Neural cell (in vitro differentiated cells): ENCODE measurements at regions not wholly inside any gene's neighbourhood (a gene's known extent, or its start where the extent isn't known, plus 50 kb on each side); places are given as distances from the start of the nearest gene placed in this dataset.

Source experiments
- H2AFZ ChIP-seq: fragments of 200-600, 300-800 bp; sonication (generic), shearing (Covaris generic); 2 replicates; pipeline ENCODE4 v1.6.0; 2014; ENCODE audit warnings: low read depth, mild to moderate bottlenecking, antibody characterized with exemption, low read length, moderate library complexity
- H3F3A ChIP-seq: fragments of 200-600 bp; shearing (Covaris generic); 2 replicates; pipeline ENCODE4 v1.6.1; 2016; ENCODE audit warnings: mild to moderate bottlenecking, moderate library complexity, mixed read lengths, antibody characterized with exemption, low read length; ENCODE audit not compliant: insufficient read depth, poor library complexity, severe bottlenecking
- H3K27ac ChIP-seq: fragments of 200-600, 300-800 bp; sonication (generic), shearing (Covaris generic); 2 replicates; pipeline ENCODE4 v1.5.1; 2014; ENCODE audit warnings: mild to moderate bottlenecking, low read length, moderate library complexity
- H3K27me3 ChIP-seq: fragments of 300-800, 200-600 bp; sonication (generic), shearing (Covaris generic); 2 replicates; pipeline ENCODE4 v1.6.0; 2014; ENCODE audit warnings: mild to moderate bottlenecking, low read depth, low read length, moderate library complexity; ENCODE audit not compliant: insufficient read depth
- H3K36me3 ChIP-seq: fragments of 300-800, 200-600 bp; sonication (generic), shearing (Covaris generic); 2 replicates; pipeline ENCODE4 v1.5.1; 2014; ENCODE audit warnings: mild to moderate bottlenecking, antibody characterized with exemption, low read length, moderate library complexity; ENCODE audit not compliant: insufficient read depth
- H3K4me2 ChIP-seq: fragments of 300-800, 200-600 bp; sonication (generic), shearing (Covaris generic); 2 replicates; pipeline ENCODE4 v1.6.0; 2014; ENCODE audit warnings: mild to moderate bottlenecking, low read length
- H3K4me3 ChIP-seq: fragments of 300-800, 200-600 bp; sonication (generic), shearing (Covaris generic); 2 replicates; pipeline ENCODE4 v1.5.1; 2014; ENCODE audit warnings: mild to moderate bottlenecking, low read length, moderate library complexity
- H3K79me2 ChIP-seq: fragments of 200-600 bp; shearing (Covaris generic); replicated peaks from 2 replicates; pipeline ENCODE4 v1.6.0; 2014; ENCODE audit warnings: mild to moderate bottlenecking, low read length, moderate library complexity; ENCODE audit not compliant: insufficient read depth
- H3K9ac ChIP-seq: fragments of 300-800, 200-600 bp; sonication (generic), shearing (Covaris generic); 2 replicates; pipeline ENCODE4 v1.6.1; 2016; ENCODE audit warnings: mild to moderate bottlenecking, low read length, mixed read lengths
- H3K9me2 ChIP-seq: fragments of 200-600 bp; shearing (Covaris generic); 2 replicates; pipeline ENCODE4 v1.6.1; 2016; ENCODE audit warnings: mild to moderate bottlenecking, low read length, mixed read lengths; ENCODE audit not compliant: insufficient read depth
- H3K9me3 ChIP-seq: fragments of 200-600, 300-800 bp; sonication (generic), shearing (Covaris generic); 2 replicates; pipeline ENCODE4 v1.6.1; 2016; ENCODE audit warnings: mild to moderate bottlenecking, mixed run types, low read length, moderate library complexity, mixed read lengths
- H4K20me1 ChIP-seq: fragments of 200-600 bp; shearing (Covaris generic); 2 replicates; pipeline ENCODE4 v1.6.1; 2016; ENCODE audit warnings: mild to moderate bottlenecking, mixed run types; ENCODE audit not compliant: insufficient read depth
- EP300 ChIP-seq: fragments of 450-650 bp; conservative IDR thresholded peaks from 2 replicates; pipeline ENCODE4 v1.6.1; 2014; ENCODE audit warnings: antibody characterized with exemption, mild to moderate bottlenecking, moderate library complexity; ENCODE audit not compliant: poor library complexity, severe bottlenecking
- EZH2 ChIP-seq: fragments of 200-600, 300-800 bp; shearing (Covaris generic), sonication (generic); IDR thresholded peaks from 2 replicates; pipeline ENCODE4 v1.6.1; 2014; ENCODE audit warnings: antibody characterized with exemption, low read length, borderline replicate concordance, mild to moderate bottlenecking; ENCODE audit not compliant: insufficient read depth, poor library complexity, severe bottlenecking
- MXI1 ChIP-seq: fragments of 450-650 bp; conservative IDR thresholded peaks from 2 replicates; pipeline ENCODE4 v1.6.1; 2014; ENCODE audit warnings: antibody characterized with exemption, mild to moderate bottlenecking; ENCODE audit not compliant: poor library complexity, severe bottlenecking
- POLR2AphosphoS5 ChIP-seq: IDR thresholded peaks from 2 replicates; pipeline ENCODE4 v1.6.1; 2012
- RAD21 ChIP-seq: fragments of 450-650 bp; conservative IDR thresholded peaks from 2 replicates; pipeline ENCODE4 v1.6.1; 2014; ENCODE audit warnings: antibody characterized with exemption, mild to moderate bottlenecking, moderate library complexity
- SMC3 ChIP-seq: fragments of 450-650 bp; conservative IDR thresholded peaks from 2 replicates; pipeline ENCODE4 v1.6.1; 2014; ENCODE audit warnings: antibody characterized with exemption, mild to moderate bottlenecking, moderate library complexity; ENCODE audit not compliant: poor library complexity
- TAF1 ChIP-seq: IDR thresholded peaks from 2 replicates; pipeline ENCODE4 v1.6.1; 2012; ENCODE audit warnings: low read depth
- TF ChIP-seq, protein P1 (sequence below): IDR thresholded peaks from 2 replicates; pipeline ENCODE4 v1.6.1; 2012; ENCODE audit warnings: borderline replicate concordance
- TF ChIP-seq, protein P2 (sequence below): fragments of 450-650 bp; IDR thresholded peaks from 2 replicates; pipeline ENCODE4 v1.5.1; 2014; ENCODE audit warnings: antibody characterized with exemption, mild to moderate bottlenecking, moderate library complexity; ENCODE audit not compliant: poor library complexity, severe bottlenecking

DNA sequence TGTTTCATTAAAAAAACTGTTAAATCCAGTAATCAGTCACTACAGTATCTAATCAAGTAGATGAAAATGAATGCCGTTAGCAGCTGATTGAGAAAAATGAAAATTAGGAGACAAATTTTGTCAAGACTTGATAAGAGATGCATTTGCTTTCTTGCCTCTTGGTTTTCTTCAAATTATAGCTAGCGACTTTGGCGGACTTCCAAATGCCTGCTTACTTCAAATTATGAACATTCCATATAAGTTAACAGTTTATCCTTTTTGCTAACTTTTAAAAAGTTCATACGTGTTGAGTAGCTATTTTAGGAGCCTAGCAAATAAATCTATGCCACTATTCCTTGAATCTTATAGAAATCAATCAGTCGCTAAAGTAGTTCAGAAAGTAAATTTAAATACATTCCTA lies 58.8 kb downstream of the PPP4R3C start:
- no peaks in the 10 kb centered on the region for H3K9me2 ChIP-seq
- H3K79me2 ChIP-seq = no peaks in the 10 kb centered on the region
- no peak overlapping the region for H2AFZ ChIP-seq
- H3F3A ChIP-seq = no peaks in the 10 kb centered on the region
- H3K27ac ChIP-seq = no peak overlapping the region
- H3K36me3 ChIP-seq = no peaks in the 10 kb centered on the region
- no peak overlapping the region for H3K4me3 ChIP-seq
- TF ChIP-seq POLR2AphosphoS5 (no peak), SMC3 (no peak), MXI1 (no peak), EZH2 (no peak), TAF1 (no peak), EP300 (no peak), RAD21 (no peak)
- TF ChIP-seq, protein P1, sequence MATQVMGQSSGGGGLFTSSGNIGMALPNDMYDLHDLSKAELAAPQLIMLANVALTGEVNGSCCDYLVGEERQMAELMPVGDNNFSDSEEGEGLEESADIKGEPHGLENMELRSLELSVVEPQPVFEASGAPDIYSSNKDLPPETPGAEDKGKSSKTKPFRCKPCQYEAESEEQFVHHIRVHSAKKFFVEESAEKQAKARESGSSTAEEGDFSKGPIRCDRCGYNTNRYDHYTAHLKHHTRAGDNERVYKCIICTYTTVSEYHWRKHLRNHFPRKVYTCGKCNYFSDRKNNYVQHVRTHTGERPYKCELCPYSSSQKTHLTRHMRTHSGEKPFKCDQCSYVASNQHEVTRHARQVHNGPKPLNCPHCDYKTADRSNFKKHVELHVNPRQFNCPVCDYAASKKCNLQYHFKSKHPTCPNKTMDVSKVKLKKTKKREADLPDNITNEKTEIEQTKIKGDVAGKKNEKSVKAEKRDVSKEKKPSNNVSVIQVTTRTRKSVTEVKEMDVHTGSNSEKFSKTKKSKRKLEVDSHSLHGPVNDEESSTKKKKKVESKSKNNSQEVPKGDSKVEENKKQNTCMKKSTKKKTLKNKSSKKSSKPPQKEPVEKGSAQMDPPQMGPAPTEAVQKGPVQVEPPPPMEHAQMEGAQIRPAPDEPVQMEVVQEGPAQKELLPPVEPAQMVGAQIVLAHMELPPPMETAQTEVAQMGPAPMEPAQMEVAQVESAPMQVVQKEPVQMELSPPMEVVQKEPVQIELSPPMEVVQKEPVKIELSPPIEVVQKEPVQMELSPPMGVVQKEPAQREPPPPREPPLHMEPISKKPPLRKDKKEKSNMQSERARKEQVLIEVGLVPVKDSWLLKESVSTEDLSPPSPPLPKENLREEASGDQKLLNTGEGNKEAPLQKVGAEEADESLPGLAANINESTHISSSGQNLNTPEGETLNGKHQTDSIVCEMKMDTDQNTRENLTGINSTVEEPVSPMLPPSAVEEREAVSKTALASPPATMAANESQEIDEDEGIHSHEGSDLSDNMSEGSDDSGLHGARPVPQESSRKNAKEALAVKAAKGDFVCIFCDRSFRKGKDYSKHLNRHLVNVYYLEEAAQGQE = no peak
- TF ChIP-seq, protein P2, sequence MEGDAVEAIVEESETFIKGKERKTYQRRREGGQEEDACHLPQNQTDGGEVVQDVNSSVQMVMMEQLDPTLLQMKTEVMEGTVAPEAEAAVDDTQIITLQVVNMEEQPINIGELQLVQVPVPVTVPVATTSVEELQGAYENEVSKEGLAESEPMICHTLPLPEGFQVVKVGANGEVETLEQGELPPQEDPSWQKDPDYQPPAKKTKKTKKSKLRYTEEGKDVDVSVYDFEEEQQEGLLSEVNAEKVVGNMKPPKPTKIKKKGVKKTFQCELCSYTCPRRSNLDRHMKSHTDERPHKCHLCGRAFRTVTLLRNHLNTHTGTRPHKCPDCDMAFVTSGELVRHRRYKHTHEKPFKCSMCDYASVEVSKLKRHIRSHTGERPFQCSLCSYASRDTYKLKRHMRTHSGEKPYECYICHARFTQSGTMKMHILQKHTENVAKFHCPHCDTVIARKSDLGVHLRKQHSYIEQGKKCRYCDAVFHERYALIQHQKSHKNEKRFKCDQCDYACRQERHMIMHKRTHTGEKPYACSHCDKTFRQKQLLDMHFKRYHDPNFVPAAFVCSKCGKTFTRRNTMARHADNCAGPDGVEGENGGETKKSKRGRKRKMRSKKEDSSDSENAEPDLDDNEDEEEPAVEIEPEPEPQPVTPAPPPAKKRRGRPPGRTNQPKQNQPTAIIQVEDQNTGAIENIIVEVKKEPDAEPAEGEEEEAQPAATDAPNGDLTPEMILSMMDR = no peak
- H3K27me3 ChIP-seq = no peaks in the 10 kb centered on the region
- H3K4me2 ChIP-seq = no peak overlapping the region
- no peak overlapping the region for H3K9ac ChIP-seq
- no peaks in the 10 kb centered on the region for H4K20me1 ChIP-seq
- H3K9me3 ChIP-seq = no peaks in the 10 kb centered on the region

DNA sequence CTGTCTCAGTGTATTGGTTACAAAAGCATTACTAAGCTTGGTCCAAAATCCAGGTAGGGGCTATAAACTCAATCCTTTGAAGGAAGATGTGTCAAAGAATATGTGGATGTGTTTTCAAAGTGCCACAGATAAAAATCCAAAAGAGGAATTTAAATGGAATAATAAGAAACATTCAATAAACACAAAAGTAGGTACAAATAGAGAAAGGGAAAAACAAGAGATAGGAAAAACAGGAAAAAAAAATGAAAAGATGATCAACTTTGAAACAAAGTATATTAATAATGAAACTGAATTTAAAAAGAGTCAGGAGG lies 64.0 kb downstream of the PPP4R3C start:
- H3K9me3 ChIP-seq = no peaks in the 10 kb centered on the region
- no peaks in the 10 kb centered on the region for H3K79me2 ChIP-seq
- no peaks in the 10 kb centered on the region for H3F3A ChIP-seq
- no peak overlapping the region for H3K27ac ChIP-seq
- no peak overlapping the region for H3K9ac ChIP-seq
- no peak overlapping the region for H3K4me2 ChIP-seq
- H4K20me1 ChIP-seq = no peaks in the 10 kb centered on the region
- no peaks in the 10 kb centered on the region for H3K27me3 ChIP-seq
- no peaks in the 10 kb centered on the region for H3K36me3 ChIP-seq
- no peak for TF ChIP-seq MXI1
- TF ChIP-seq, protein P2 = no peak
- no peak for TF ChIP-seq RAD21
- TF ChIP-seq, protein P1 = no peak
- TF ChIP-seq EZH2 = no peak
- TF ChIP-seq POLR2AphosphoS5 = no peak
- no peak for TF ChIP-seq SMC3
- no peak for TF ChIP-seq TAF1
- TF ChIP-seq EP300 = no peak
- H3K9me2 ChIP-seq = no peaks in the 10 kb centered on the region
- no peak overlapping the region for H2AFZ ChIP-seq
- no peak overlapping the region for H3K4me3 ChIP-seq
